Activated B cell treated with CpG ODN at 0.5 μM for 24 hours (primary cell): ENCODE measurements at regions not wholly inside any gene's neighbourhood (a gene's known extent, or its start where the extent isn't known, plus 50 kb on each side); places are given as distances from the start of the nearest gene placed in this dataset.

Experiments used
- ATAC-seq: fragments of 200-7000 bp; cut with Tn5 transposase; one replicate; pipeline ENCODE4 v1.10.0; 2021; ENCODE audit warnings: low read depth, mild to moderate bottlenecking, moderate library complexity
- CTCF ChIA-PET: fragments of 350-600 bp; sonication (Branson Sonifier 250); formaldehyde crosslinking; loops from one replicate; lab custom pipeline; 2021; ENCODE audit warnings: antibody characterized with exemption; lab: Charles Lee
- POLR2A ChIA-PET: fragments of 350-600 bp; sonication (Branson Sonifier 250); formaldehyde crosslinking; loops from one replicate; lab custom pipeline; 2021; ENCODE audit warnings: antibody characterized with exemption; lab: Charles Lee
- DNase-seq: peaks from one replicate; pipeline ENCODE4 v3.0.0; 2022
- H3K27ac Mint-ChIP-seq: one replicate; pipeline ENCODE4 v1.8.0; 2020; ENCODE audit warnings: mixed read lengths
- H3K27me3 Mint-ChIP-seq: one replicate; pipeline ENCODE4 v1.8.0; 2021; ENCODE audit warnings: mixed read lengths
- H3K36me3 Mint-ChIP-seq: one replicate; pipeline ENCODE4 v1.8.0; 2021; ENCODE audit warnings: low read depth, mixed read lengths
- H3K4me1 Mint-ChIP-seq: one replicate; pipeline ENCODE4 v1.8.0; 2021; ENCODE audit warnings: mixed read lengths
- H3K4me3 Mint-ChIP-seq: one replicate; pipeline ENCODE4 v1.8.0; 2020; ENCODE audit warnings: mild to moderate bottlenecking, mixed read lengths
- H3K9me3 Mint-ChIP-seq: one replicate; pipeline ENCODE4 v1.8.0; 2020; ENCODE audit warnings: mixed read lengths
- intact Hi-C: fragments of 100-400 bp; cut with micrococcal nuclease; formaldehyde crosslinking; loops from one replicate; pipeline ENCODE4 v1.15.1; 2024
- TF ChIP-seq, protein P1 (sequence below): fragments of 200-600 bp; IDR thresholded peaks from one replicate; pipeline ENCODE4 v1.8.0; 2022; ENCODE audit warnings: antibody characterized with exemption, mild to moderate bottlenecking

DNA sequence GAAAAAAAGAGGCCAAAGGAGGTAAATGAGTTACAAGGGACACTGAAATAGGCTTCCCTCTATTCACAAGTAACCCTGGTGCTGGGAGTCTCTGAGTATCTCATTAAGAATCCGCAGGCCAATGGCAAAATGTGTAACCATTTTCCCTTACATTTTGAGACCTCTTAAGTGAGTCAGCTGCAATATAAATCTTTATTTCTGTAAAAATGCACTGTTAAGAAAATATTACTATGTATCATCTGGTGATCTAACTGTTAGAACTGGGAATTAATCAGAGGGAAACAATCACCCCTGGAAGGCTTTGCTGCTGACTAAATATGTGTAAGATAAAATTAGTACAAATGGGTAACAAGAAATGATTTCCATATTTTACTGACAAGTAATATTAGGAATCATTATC, 483.1 kb upstream of the CHST9 start:
- TF ChIP-seq, protein P1, sequence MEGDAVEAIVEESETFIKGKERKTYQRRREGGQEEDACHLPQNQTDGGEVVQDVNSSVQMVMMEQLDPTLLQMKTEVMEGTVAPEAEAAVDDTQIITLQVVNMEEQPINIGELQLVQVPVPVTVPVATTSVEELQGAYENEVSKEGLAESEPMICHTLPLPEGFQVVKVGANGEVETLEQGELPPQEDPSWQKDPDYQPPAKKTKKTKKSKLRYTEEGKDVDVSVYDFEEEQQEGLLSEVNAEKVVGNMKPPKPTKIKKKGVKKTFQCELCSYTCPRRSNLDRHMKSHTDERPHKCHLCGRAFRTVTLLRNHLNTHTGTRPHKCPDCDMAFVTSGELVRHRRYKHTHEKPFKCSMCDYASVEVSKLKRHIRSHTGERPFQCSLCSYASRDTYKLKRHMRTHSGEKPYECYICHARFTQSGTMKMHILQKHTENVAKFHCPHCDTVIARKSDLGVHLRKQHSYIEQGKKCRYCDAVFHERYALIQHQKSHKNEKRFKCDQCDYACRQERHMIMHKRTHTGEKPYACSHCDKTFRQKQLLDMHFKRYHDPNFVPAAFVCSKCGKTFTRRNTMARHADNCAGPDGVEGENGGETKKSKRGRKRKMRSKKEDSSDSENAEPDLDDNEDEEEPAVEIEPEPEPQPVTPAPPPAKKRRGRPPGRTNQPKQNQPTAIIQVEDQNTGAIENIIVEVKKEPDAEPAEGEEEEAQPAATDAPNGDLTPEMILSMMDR: no peak
- ChIA-PET POLR2A (no interaction called here), CTCF (no interaction called here)
- intact Hi-C loops: no loop called here
- H3K27me3 Mint-ChIP-seq: no peaks in the 10 kb centered on the region
- H3K4me3 Mint-ChIP-seq: no peak overlapping the region
- H3K4me1 Mint-ChIP-seq: no peaks in the 10 kb centered on the region
- DNase-seq (no peak), ATAC-seq (no peak)
- peaks cover 2% of the 10 kb centered on the region for H3K9me3 Mint-ChIP-seq
- H3K36me3 Mint-ChIP-seq: no peaks in the 10 kb centered on the region
- H3K27ac Mint-ChIP-seq: no peak overlapping the region

- no peak for DNase-seq
- H3K9me3 Mint-ChIP-seq: peaks cover 2% of the 10 kb centered on the region
- no peaks in the 10 kb centered on the region for H3K4me1 Mint-ChIP-seq
- POLR2A ChIA-PET: no interaction called here
- TF ChIP-seq, protein P1: no peak
- CTCF ChIA-PET: no interaction called here
- intact Hi-C loops: no loop called here
- H3K36me3 Mint-ChIP-seq: no peaks in the 10 kb centered on the region
- no peak for ATAC-seq
- H3K27me3 Mint-ChIP-seq: no peaks in the 10 kb centered on the region
- no peak overlapping the region for H3K4me3 Mint-ChIP-seq
- no peak overlapping the region for H3K27ac Mint-ChIP-seq
Observed at GRCh38 chr18:27667064-27667463, 482.0 kb upstream of the CHST9 start.

- Mint-ChIP-seq H3K27me3 (no peaks in the 10 kb centered on the region), H3K4me3 (no peak overlapping the region), H3K4me1 (no peaks in the 10 kb centered on the region), H3K36me3 (no peaks in the 10 kb centered on the region), H3K27ac (no peak overlapping the region), H3K9me3 (peaks cover 2% of the 10 kb centered on the region)
- ATAC-seq: no peak
- DNase-seq: no peak
- TF ChIP-seq, protein P1: no peak
- CTCF ChIA-PET: no interaction called here
- intact Hi-C loops: no loop called here
- POLR2A ChIA-PET: no interaction called here
Observed at GRCh38 chr18:27666016-27666415, 480.9 kb upstream of the CHST9 start.

DNA sequence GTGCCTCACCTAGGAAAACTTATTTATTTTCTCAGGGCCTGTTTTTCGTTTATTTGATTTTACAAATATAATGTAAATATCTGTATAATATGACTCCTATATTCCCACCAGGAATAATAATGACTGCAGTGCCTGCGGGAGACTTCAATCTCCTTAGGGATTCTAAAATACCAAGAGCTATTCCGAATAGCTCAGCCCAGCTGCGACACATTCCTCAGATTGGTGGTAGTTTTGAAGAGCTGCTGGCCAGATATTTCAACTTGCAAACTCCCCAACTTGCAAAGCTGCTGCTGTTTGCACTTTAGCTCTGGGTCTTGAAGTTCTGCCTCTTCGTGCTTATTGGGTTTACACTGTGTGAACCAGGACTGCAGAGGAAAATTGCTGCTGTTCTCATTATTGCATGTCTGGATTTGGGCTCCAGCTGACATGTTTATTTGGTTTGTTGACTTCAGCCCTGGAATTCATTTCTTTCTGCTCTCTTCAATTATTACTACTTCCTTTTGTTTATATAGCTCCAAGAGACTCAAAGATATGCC, 480.2 kb upstream of the CHST9 start:
- CTCF ChIA-PET: no interaction called here
- no peak overlapping the region for H3K4me3 Mint-ChIP-seq
- H3K36me3 Mint-ChIP-seq: no peaks in the 10 kb centered on the region
- TF ChIP-seq, protein P1: no peak
- H3K9me3 Mint-ChIP-seq: peaks cover 2% of the 10 kb centered on the region
- no peaks in the 10 kb centered on the region for H3K4me1 Mint-ChIP-seq
- ATAC-seq (no peak), DNase-seq (no peak)
- POLR2A ChIA-PET: no interaction called here
- no peaks in the 10 kb centered on the region for H3K27me3 Mint-ChIP-seq
- intact Hi-C loops: no loop called here
- H3K27ac Mint-ChIP-seq: no peak overlapping the region

- DNase-seq (no peak), ATAC-seq (no peak)
- Mint-ChIP-seq H3K4me1 (no peaks in the 10 kb centered on the region), H3K27me3 (no peaks in the 10 kb centered on the region), H3K4me3 (no peak overlapping the region), H3K9me3 (peaks cover 3% of the 10 kb centered on the region), H3K36me3 (no peaks in the 10 kb centered on the region), H3K27ac (no peak overlapping the region)
- ChIA-PET CTCF (no interaction called here), POLR2A (no interaction called here)
- TF ChIP-seq, protein P1: no peak
- intact Hi-C loops: no loop called here
Observed at GRCh38 chr18:27662949-27663348, 477.8 kb upstream of the CHST9 start.
